NCI-H2029 (cell line): ENCODE measurements at regions not wholly inside any gene's neighbourhood (a gene's known extent, or its start where the extent isn't known, plus 50 kb on each side); places are given as distances from the start of the nearest gene placed in this dataset.

Source experiments
- DNase-seq: peaks from one replicate; lab custom pipeline; 2025; lab: John Stamatoyannopoulos, UW

DNA sequence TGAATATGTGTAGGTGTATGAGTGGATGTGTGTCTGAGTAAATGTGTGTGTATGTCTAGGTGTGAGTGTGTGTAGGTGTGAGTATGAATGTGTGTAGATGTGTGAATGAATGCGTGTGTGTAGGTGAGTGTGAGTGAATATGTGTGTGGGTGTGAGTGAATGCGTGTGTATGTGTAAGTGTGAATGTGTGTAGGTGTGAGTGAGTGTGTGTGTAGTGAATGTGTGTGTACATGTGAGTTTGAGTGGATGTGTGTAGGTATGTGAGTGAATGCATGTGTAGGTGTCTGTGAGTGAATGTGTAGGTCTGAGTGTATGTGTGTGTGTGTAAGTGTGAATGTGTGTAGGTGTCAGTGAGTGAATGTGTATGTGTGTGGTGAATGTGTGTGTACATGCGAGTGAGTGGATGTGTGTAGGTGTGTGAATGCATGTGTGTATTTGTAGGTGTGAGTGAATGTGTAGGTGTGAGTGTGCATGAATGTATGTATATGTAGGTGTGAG lies 201.0 kb upstream of the ZNF536 start:
- DNase-seq = no peak

DNA sequence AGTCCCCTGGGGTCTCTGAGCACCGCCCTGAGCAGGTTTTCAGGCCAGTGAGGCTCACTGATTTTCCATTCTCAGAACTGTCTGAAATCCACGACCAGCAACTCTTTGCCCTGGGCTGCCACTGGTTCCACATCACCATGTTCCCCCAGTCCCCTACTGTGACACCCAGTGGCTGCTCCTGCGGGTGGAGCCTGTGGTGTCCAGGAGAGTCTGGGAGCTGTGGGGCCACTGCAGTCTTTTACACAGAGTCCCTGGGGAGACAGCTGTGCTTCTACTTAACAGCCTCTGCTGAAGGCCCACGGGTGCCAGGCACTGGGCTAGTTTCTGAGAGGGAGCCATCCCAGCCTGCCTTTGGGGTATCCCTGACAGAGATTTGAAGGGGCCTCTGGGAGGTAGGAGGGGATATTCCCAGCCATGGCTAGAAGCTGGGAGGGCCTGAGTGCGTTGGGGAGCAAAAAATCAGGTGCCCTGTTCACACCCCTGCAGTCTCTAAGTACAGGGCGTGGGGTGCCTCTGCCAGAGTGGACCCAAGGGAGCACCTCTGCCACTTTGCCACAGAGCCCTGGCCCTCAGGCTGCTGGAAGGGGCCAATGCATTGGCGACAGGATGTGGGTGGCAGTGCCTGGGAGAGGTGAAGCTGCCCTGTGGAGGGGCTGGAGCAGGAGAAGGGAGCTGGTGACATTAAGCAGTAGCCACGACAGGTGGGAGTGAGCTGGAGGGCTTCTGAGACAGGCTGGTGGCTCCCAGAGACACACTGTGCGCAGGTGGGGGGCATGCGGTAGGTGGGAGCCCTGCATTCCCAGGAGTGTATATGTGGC lies 200.2 kb upstream of the ZNF536 start:
- no peak for DNase-seq

DNA sequence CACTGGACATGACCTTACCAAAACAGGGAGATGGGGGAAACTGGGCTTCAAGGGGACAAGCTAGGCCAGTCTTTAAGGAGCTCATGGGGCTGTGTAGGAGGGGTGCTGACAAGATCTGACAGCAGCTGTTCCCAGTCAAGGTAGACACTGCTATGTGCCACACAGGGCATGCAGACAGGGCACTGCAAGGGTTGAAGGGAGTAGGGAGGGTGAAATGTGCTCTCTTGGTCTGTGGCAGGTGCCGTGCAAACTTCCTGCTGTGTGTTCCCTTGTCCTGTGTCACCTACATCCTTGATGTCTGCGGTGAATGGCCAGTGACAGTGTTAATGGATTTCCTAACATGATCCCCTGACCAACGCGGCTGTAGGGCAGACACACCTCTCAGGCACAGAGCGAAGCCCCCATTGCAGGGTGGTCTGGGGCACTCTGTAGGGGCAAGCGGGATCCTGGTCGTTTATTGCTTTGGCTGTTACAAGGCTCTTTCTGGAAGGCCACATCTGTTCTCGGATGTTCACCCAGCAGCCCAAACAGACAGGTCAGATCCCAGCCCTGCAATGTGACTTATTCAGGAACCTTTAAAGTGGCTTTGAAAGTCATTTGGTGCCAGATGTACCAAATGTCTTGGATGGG lies 199.5 kb upstream of the ZNF536 start:
- DNase-seq = no peak

DNA sequence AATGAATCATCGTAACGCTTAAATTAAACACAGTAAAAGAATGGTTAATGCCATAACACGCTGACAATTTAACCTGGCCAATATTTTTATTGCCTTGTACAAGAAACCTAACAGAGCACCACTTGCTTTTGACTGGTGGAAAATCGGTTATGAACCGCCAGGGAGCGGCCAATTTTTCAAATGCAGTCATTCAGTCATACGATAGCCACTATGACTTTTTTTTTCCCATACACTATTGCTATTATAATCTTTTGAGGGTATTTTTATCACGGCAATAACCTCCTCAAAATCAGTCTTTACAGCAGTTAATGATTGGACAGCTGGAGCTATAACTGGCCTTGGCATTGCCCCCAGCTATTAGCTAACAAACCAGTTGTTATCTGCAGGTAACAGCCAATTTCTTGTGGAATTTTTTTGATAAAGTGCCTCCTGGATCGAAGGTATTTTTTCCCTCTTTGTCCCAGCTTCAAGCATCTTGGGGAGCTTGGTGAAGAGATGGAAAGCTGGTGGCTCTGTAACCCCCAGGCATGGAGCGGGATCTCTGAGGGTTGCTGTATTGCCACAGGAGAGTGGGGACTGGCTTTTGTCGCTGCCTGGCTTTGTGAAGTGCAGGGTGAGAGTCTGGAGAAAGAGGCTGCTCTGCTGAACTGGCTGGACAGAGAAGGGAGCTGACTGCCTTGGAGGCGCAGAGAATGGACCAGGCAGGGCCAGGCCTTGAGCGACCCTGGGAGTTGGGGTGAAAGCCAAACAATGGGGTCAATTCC lies 198.4 kb upstream of the ZNF536 start:
- DNase-seq = no peak

DNA sequence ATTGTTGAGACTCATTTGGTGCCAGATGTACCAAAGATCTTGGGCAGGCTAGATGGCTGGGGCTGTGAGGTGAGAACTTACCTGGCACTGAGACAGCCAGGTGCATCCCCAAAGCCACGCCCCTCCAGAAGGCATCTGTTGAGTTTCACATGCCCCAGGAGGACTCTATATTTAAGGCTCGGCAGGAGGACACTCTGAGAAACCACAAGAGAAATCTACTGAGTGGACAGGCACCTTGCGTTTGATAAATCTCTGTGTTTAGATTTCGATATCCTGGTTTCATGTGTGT lies 197.9 kb upstream of the ZNF536 start:
- DNase-seq = no peak

- DNase-seq = no peak
Observed at GRCh38 chr19:30174791-30175190, 197.4 kb upstream of the ZNF536 start.

DNA sequence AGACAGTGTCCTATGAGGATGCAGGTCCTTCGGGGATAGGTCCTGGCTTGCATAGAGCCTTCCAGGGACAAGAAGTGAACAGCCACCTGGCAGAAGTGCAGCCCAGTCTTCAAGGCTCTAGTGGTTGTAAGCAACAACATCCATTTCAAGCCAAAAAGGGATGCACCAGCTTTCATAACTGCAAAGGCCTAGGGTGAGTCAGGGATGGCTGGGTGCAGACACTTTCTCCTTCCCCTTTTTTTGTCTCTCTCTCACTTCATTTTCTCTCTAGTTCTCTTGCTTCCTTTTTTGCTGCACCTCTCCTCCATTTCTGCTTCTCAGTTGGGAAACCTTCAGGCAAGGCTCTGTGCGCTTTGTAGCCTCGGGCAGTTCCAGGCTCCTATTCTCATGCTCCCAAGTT lies 196.2 kb upstream of the ZNF536 start:
- no peak for DNase-seq

DNA sequence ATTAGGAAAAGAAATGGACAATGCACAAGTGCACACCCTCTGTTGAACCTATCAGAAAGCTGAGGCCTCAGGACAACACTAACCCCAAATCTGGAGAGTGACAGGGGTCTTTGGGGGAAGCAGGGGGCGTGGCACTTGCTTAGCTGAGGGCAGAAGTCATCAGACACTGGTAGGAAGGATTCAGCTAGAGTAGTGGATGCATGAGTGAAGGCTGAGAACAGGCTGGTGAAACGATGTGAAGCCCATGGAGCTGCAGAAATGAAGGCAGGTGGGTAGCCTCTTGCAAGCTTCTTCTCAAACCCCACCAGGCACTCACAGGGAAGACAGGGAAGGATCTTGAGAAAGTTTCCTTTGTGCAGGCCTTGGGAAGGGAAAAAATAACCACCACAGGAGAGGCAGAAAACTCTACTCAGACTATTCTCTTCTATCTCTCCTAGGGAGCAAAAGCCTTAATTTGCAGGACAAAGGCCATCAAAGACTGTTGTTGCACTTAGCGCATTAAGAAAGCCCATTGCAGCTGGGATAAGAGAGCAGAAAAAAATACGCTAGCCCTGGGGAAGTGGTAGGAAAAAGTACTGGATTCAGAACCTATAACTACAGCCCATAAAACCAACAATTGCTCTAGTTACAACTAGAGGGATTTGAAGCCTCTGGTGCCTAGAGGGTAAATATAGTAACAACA lies 193.3 kb upstream of the ZNF536 start:
- no peak for DNase-seq

- no peak for DNase-seq
Observed at GRCh38 chr19:30180691-30181090, 191.5 kb upstream of the ZNF536 start.

DNA sequence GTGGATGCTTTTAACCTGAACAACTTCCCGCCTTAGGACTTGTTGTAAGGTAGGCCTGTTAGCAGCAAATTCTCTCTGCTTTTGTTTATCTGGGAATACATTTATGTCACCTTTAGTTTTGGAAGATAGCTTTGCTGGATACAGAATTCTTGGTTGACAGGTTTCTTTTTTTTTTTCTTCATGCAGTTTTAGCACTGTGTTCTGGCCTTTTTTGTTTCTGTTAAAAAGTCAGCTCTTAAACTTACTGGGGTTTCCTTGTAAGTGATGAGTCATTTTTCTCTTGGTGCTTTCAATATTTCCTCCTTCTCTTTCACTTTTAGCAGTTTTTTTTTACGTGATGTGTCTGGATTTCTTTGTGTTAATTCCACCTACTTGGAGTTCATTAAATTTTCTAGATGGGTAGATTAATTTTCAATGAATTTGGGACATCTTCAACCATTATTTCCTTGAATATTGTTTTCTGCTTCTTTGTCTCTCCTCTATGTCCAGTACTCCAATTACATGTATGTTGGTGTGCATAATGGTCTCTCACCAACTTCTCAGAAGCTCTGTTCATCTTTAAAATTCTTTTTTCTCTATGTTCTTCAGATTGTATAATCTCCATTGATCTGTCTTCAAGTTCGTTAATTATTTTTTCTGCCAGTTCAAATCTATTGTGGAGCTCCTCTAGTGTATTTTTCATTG lies 188.2 kb upstream of the ZNF536 start:
- DNase-seq = no peak

DNA sequence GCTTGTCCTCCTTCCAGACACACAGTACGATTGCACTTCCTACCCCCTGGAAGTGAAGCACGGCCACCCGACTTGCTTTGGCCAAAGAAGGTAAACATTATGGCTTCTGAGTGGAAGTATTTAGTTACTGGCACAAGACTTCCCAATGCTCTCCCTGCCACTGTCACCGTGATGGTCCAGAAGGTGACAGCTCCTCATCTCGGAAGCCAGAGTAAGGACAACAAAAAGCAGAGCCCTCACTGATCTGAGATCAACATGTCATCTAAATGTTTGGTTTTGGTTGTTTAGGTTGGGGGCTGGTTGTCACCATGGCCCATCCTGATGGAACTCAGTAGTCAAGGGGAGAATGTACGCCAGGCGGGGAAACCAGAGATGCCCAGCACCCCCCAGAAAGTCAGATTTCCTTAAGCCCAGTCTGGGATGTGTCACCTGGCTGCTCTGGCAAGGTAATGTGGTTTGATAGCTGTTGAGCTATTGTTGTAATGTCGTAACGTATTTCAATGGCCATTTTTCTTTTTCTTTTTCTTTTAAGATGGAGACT lies 170.1 kb upstream of the ZNF536 start:
- DNase-seq = no peak

DNA sequence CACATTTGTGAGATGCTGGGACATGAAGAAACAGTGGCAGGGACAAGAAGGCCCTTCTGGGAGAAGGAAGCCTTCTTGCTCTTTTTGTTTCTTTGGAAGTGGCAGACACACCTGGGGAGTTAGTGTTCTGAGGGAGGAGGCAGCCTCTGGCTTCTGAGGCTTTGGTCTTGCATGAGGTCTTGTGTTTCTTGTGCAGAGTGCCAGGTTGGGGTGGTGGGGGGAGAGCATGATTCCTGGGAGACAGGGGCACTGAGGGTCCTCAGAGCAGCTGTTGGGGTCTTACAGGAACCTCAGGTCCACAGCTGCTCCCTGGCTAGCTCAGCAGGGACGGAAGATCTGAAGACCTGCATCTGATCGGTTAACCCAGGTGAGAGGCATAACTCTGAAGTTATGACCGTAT lies 167.5 kb upstream of the ZNF536 start:
- DNase-seq = no peak

GRCh38 chr19:30206187-30206586 lies 166.0 kb upstream of the ZNF536 start:
- no peak for DNase-seq

DNA sequence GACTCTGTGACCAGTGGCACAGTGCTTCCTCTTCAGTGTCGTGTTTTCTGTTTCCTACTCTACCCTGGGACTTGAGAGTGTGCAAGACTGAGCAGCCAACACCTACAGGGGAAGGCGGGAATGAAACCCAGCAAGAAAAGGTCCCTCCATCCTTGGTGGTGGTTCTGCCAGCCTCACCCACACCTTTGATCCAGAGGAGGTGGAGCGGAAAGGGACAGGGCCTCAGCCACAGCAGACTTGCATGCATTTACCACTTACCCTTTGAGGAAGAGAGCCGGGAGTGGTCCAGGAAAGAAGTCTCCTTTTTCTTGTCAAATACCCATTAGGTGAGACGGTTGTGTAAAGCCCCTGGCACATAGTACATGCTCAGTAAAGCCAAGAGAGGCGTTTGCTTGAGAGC lies 164.8 kb upstream of the ZNF536 start:
- DNase-seq = no peak

DNA sequence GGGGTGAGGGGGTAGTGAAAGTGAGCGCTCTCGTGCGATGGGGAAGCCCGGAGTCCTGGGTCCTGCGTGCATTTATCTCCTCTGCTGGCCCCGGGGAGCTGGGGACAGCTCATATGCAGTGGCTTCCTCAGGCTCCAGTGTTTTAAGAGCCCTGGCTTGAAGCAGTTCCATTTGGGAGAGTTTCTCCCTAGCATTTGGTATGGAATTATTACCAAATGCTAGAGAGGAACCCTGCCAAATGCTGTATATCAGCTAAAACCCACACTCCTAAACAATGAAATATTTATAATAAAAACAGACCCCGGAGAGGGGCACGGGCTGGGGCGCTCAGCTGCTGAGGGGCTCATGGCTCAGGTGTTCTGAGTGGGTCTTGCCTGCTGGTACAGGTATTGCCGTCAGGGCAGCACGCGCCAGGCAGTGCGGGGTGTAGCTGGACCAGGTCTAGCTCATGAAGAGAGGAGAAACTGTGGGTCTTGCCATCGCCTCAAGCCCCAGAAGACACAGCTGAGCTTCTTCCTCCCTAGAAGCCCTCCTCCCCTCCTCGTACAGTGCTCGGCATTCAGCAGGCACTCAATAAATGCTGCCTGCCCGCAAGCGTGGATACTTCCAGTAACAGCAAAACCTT lies 163.6 kb upstream of the ZNF536 start:
- DNase-seq = no peak

DNA sequence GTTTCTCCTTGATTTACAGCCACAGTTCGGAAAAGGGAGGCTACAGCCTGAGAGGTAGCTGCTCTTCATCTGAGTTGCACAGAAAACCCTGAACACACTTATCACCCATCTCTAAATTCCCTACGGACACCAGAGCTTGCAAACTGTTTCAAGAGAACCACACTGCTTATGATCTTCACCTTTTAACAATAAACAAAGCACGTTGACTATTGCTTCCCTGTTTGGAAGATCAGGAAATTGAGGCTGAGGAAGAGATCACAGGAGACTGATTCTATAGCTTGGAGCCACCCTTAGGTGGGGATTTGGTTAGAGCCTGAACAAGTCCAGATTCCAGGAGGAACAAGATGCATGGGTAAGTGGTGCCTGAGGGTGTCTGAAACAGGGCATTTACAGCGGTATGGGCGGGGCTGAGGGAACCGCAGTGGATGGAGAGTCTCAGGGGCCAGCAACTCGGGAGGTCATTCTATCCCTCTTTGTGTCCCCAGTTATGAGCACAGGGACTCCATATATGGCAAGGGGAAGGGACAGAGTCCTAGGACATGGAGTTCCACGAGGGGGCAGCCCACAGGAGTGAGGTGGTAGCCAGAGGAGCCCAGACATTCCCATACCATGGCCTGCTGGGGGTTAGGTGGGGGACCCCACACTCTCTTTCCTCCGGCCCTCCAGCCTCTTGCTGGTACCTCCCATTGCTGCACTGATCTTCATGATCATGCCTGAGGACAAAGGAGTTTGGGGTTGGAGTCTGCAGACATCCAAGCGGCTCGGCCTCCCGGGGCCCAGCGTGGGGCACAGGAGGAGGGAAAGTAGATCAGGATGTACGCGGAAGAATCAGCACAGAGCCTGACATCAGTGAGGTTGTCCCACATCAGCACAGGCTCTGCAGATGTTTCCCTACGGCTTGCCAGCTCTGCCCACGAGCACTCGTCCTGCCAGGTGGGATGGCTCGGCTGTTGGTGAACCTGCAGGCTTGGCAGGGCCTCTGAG lies 162.3 kb upstream of the ZNF536 start:
- DNase-seq = no peak

DNA sequence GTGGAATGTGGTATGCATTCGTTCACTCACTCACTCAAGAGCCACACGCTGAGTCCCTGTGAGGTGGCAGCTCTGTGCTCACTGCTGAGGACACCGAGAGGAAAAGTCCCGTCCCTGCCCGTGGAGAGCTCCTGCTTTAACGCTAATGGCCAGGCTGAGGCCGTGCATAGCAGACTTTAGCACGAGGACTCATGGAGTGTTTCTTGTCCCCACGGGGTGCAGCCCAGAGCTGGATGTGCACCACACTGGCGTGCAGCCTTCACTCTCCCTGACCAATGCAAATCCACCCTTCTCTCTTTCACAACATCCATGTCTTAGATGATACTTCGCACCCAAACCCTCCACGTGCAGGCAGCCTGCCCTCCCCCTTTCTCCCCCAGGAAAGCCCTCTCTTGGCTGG lies 159.6 kb upstream of the ZNF536 start:
- no peak for DNase-seq

GRCh38 chr19:30214651-30215051 lies 157.5 kb upstream of the ZNF536 start:
- DNase-seq = no peak

- no peak for DNase-seq
Observed at GRCh38 chr19:30215248-30215647, 156.9 kb upstream of the ZNF536 start.

GRCh38 chr19:30216453-30216852 lies 155.7 kb upstream of the ZNF536 start:
- DNase-seq = no peak
